Kasumi-1 (cell line): ENCODE measurements at regions not wholly inside any gene's neighbourhood (a gene's known extent, or its start where the extent isn't known, plus 50 kb on each side); places are given as distances from the start of the nearest gene placed in this dataset.

ENCODE experiments used
- DNase-seq, 2 experiments: peaks; one replicate each; lab custom pipeline; 2025; lab: John Stamatoyannopoulos, UW

- no peak for DNase-seq
These were observed 137.2 kb upstream of the SUCLG2 start for GRCh38 chr3:67791620-67792019.

- peak; percentile 39 to 65 for DNase-seq
These were observed 135.6 kb upstream of the SUCLG2 start for GRCh38 chr3:67790043-67790442.

GRCh38 chr3:67788396-67788795, 134.0 kb upstream of the SUCLG2 start:
- DNase-seq: no peak

GRCh38 chr3:67783281-67784250, 129.2 kb upstream of the SUCLG2 start:
- no peak for DNase-seq

GRCh38 chr3:67781871-67782270, 127.5 kb upstream of the SUCLG2 start:
- no peak for DNase-seq

GRCh38 chr3:67781218-67781617, 126.8 kb upstream of the SUCLG2 start:
- no peak for DNase-seq

GRCh38 chr3:67774676-67775075, 120.3 kb upstream of the SUCLG2 start:
- no peak for DNase-seq

GRCh38 chr3:67765575-67765974, 111.2 kb upstream of the SUCLG2 start:
- DNase-seq: no peak

- no peak for DNase-seq
These were observed 90.9 kb upstream of the SUCLG2 start for GRCh38 chr3:67745296-67745695.

- DNase-seq: no peak
These were observed 90.3 kb upstream of the SUCLG2 start for GRCh38 chr3:67744699-67745098.

- no peak for DNase-seq
These were observed 85.4 kb upstream of the SUCLG2 start for GRCh38 chr3:67739851-67740250.

- no peak for DNase-seq
These were observed 83.8 kb upstream of the SUCLG2 start for GRCh38 chr3:67737906-67738865.

- DNase-seq: no peak
These were observed 82.7 kb upstream of the SUCLG2 start for GRCh38 chr3:67737140-67737539.

- no peak for DNase-seq
These were observed 79.0 kb upstream of the SUCLG2 start for GRCh38 chr3:67733269-67733950.

- no peak for DNase-seq
These were observed 70.0 kb upstream of the SUCLG2 start for GRCh38 chr3:67724434-67724833.

GRCh38 chr3:67723863-67724262, 69.5 kb upstream of the SUCLG2 start:
- no peak for DNase-seq

- DNase-seq: no peak
These were observed 64.9 kb upstream of the SUCLG2 start for GRCh38 chr3:67719333-67719732.

- no peak for DNase-seq
These were observed 61.6 kb upstream of the SUCLG2 start for GRCh38 chr3:67715971-67716370.

GRCh38 chr3:67713764-67714469, 59.5 kb upstream of the SUCLG2 start:
- no peak for DNase-seq

- DNase-seq: peak; percentile 43 to 46
These were observed 57.8 kb upstream of the SUCLG2 start for GRCh38 chr3:67712259-67712658.

GRCh38 chr3:67710396-67710795, 56.0 kb upstream of the SUCLG2 start:
- DNase-seq: no peak
